Ishikawa (cell line): ENCODE measurements at regions not wholly inside any gene's neighbourhood (a gene's known extent, or its start where the extent isn't known, plus 50 kb on each side); places are given as distances from the start of the nearest gene placed in this dataset.

Experiments used
- EP300 ChIP-seq: IDR thresholded peaks from 2 replicates; pipeline ENCODE4 v1.6.1; 2012; ENCODE audit warnings: borderline replicate concordance
- MAX ChIP-seq: IDR thresholded peaks from 2 replicates; pipeline ENCODE4 v1.6.1; 2012
- RAD21 ChIP-seq: IDR thresholded peaks from 2 replicates; pipeline ENCODE4 v1.6.1; 2012; ENCODE audit warnings: low read depth
- REST ChIP-seq: IDR thresholded peaks from 2 replicates; pipeline ENCODE4 v1.6.1; 2012; ENCODE audit warnings: low read depth, mild to moderate bottlenecking
- TCF12 ChIP-seq: IDR thresholded peaks from 2 replicates; pipeline ENCODE4 v1.6.1; 2012; ENCODE audit warnings: low read depth
- TEAD4 ChIP-seq: IDR thresholded peaks from 2 replicates; pipeline ENCODE4 v1.6.1; 2012
- YY1 ChIP-seq: IDR thresholded peaks from 2 replicates; pipeline ENCODE4 v1.6.1; 2012; ENCODE audit warnings: low read depth

- TF ChIP-seq EP300 (no peak), MAX (no peak), TCF12 (no peak), RAD21 (no peak), REST (no peak), YY1 (no peak), TEAD4 (no peak)
Measured at GRCh38 chr18:11249391-11249790, 100.0 kb upstream of the PIEZO2 start.
